Tibial nerve (tissue), 4 donors: ENCODE measurements at regions not wholly inside any gene's neighbourhood (a gene's known extent, or its start where the extent isn't known, plus 50 kb on each side); places are given as distances from the start of the nearest gene placed in this dataset.

Source experiments
- DNase-seq, 2 donors: peaks; one replicate each; pipeline ENCODE4 v3.0.0-alpha.2; 2019; ENCODE audit warnings: low spot score in 2 of 2
- H3K27ac ChIP-seq, 4 donors: fragments of 200-600 bp; sonication (generic) in 3 of 4; one replicate each; pipeline ENCODE4 v1.5.1; 2017 to 2019; ENCODE audit warnings: mild to moderate bottlenecking in 1 of 4
- H3K27me3 ChIP-seq, 2 donors: fragments of 200-600 bp; sonication (generic) in 1 of 2; one replicate each; pipeline versions ENCODE4 v1.5.1 to v1.6.0; 2017 to 2019
- H3K36me3 ChIP-seq, 3 donors: fragments of 200-600 bp; sonication (generic); one replicate each; pipeline ENCODE4 v1.5.1; 2018 to 2019
- H3K4me1 ChIP-seq, 4 donors: fragments of 200-600 bp; sonication (generic) in 3 of 4; one replicate each; pipeline ENCODE4 v1.5.1; 2017 to 2019
- H3K4me3 ChIP-seq, 4 donors: fragments of 200-600 bp; sonication (generic) in 3 of 4; one replicate each; pipeline ENCODE4 v1.5.1; 2017 to 2019; ENCODE audit warnings: mild to moderate bottlenecking in 1 of 4, moderate library complexity in 1 of 4
- H3K9me3 ChIP-seq, 4 donors: fragments of 200-600 bp; sonication (generic) in 3 of 4; one replicate each; pipeline ENCODE4 v1.5.1; 2017 to 2019
- EP300 ChIP-seq, 2 donors: sonication (generic); formaldehyde crosslinking; IDR thresholded peaks; one replicate each; pipeline ENCODE4 v1.6.1; 2017; ENCODE audit warnings: antibody characterized with exemption in 2 of 2, mild to moderate bottlenecking in 1 of 2
- POLR2A ChIP-seq, 2 donors: fragments of 450-650 bp; IDR thresholded peaks; one replicate each; pipeline ENCODE4 v1.6.1; 2017; ENCODE audit warnings: antibody characterized with exemption in 2 of 2, mild to moderate bottlenecking in 2 of 2, moderate library complexity in 2 of 2
- WGBS, 2 donors: methylation state at CpG; one replicate each; pipeline ENCODE4 v1.1.5; 2018; 5-methylcytosine and 5-hydroxymethylcytosine counted together
- TF ChIP-seq, protein P1 (sequence below), 5 experiments: fragments of 200-600 bp in 3 of 5; fragments of 450-650 bp in 2 of 5; sonication (generic) in 3 of 5; IDR thresholded peaks; one replicate each; pipeline ENCODE4 v1.5.1; 2016 to 2019; ENCODE audit warnings: antibody characterized with exemption in 5 of 5, mild to moderate bottlenecking in 3 of 5, moderate library complexity in 2 of 5

DNA sequence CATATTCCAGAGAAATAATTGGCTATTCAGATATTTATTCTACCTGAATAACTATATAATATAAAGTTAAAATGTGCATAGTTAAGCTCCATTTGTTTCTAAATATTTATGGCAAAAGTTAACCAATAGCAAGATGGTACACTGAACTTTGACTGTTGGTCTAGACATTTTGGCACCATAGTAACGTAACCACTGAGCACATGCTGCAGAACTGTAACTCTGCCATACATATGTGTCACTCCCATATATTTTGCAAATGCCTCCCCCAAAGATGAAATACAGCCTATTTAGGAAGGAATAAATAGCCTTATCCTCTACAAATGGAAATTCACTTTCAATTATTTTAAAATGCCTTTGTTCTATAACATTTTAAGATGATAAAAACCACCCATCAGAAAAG lies 424.9 kb downstream of the CENPC start:
- no peaks in the 10 kb centered on the region for H3K9me3 ChIP-seq
- WGBS, 2 donors, result 73 to 84% methylated on average over 1 of the region's 1 CpG
- H3K4me3 ChIP-seq, result no peak overlapping the region
- H3K27me3 ChIP-seq, result no peaks in the 10 kb centered on the region
- no peaks in the 10 kb centered on the region for H3K36me3 ChIP-seq
- TF ChIP-seq, protein P1, sequence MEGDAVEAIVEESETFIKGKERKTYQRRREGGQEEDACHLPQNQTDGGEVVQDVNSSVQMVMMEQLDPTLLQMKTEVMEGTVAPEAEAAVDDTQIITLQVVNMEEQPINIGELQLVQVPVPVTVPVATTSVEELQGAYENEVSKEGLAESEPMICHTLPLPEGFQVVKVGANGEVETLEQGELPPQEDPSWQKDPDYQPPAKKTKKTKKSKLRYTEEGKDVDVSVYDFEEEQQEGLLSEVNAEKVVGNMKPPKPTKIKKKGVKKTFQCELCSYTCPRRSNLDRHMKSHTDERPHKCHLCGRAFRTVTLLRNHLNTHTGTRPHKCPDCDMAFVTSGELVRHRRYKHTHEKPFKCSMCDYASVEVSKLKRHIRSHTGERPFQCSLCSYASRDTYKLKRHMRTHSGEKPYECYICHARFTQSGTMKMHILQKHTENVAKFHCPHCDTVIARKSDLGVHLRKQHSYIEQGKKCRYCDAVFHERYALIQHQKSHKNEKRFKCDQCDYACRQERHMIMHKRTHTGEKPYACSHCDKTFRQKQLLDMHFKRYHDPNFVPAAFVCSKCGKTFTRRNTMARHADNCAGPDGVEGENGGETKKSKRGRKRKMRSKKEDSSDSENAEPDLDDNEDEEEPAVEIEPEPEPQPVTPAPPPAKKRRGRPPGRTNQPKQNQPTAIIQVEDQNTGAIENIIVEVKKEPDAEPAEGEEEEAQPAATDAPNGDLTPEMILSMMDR (IDR thresholded peaks at IDR 0.05), result no peak
- TF ChIP-seq EP300 (IDR thresholded peaks at IDR 0.05) (no peak), POLR2A (IDR thresholded peaks at IDR 0.05) (no peak)
- no peak for DNase-seq
- no peak overlapping the region for H3K27ac ChIP-seq
- no peaks in the 10 kb centered on the region for H3K4me1 ChIP-seq

DNA sequence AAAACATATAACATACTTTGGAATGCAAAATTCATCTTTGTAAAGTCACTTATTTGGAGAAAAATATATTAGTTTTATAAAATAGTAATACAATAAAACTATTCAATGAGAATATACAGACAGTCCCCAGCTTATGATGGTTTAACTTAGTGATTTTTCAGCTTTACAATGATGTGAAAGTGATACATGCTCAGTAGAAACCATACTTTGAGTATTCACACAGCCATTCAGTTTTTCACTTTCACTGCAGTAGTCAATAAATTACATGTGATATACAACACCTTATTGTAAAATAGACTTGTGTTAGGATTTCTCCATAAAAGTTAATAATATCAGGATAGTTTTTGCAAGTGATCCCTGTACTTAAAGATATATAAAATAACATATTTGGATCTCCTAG lies 436.0 kb downstream of the CENPC start:
- TF ChIP-seq EP300 (IDR thresholded peaks at IDR 0.05) (no peak), POLR2A (IDR thresholded peaks at IDR 0.05) (no peak)
- TF ChIP-seq, protein P1 (IDR thresholded peaks at IDR 0.05), result no peak
- H3K4me1 ChIP-seq, result no peaks in the 10 kb centered on the region
- DNase-seq, result no peak
- no peaks in the 10 kb centered on the region for H3K27me3 ChIP-seq
- H3K27ac ChIP-seq, result no peak overlapping the region
- no peaks in the 10 kb centered on the region for H3K9me3 ChIP-seq
- no peaks in the 10 kb centered on the region for H3K36me3 ChIP-seq
- H3K4me3 ChIP-seq, result no peak overlapping the region

DNA sequence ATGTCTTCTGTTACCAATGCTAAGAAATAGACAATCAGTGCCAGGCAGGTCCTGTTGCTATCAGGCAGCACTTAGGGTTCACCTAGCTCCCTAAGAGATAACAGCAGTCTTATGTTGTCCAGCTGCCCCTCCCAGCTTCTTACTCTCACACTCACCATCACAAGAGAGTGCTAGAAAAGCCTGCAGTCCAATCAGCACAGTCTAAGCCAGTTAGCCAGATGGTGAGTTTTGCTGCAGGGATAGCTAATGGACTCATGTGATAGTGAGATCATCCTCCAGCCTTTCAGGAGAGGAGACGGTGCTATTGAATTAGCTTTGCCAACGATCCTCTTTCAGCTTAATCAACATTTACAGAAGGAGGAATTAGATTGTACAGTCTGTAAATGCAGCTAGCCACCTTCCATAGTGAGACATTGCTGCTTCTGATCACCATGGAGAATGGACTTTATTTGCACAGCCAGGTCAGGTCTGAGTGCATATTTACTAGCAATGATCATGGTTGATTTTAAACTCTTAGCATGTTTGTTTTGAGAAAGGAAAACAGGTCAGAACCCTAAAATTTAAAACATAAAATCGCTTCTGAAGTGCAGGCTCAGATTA lies 438.3 kb downstream of the CENPC start:
- H3K36me3 ChIP-seq, result no peaks in the 10 kb centered on the region
- H3K27me3 ChIP-seq, result no peaks in the 10 kb centered on the region
- DNase-seq, result no peak
- TF ChIP-seq EP300 (IDR thresholded peaks at IDR 0.05) (no peak), POLR2A (IDR thresholded peaks at IDR 0.05) (no peak)
- TF ChIP-seq, protein P1 (IDR thresholded peaks at IDR 0.05), result no peak
- no peak overlapping the region for H3K27ac ChIP-seq
- whole genome bisulfite sequencing, 2 donors, result 36 to 38% methylated on average over 3 of the region's 3 CpGs
- H3K4me1 ChIP-seq, result peaks cover 0 to 6% (median 0%) of the 10 kb centered on the region in 4 donors
- no peaks in the 10 kb centered on the region for H3K9me3 ChIP-seq
- H3K4me3 ChIP-seq, result no peak overlapping the region

DNA sequence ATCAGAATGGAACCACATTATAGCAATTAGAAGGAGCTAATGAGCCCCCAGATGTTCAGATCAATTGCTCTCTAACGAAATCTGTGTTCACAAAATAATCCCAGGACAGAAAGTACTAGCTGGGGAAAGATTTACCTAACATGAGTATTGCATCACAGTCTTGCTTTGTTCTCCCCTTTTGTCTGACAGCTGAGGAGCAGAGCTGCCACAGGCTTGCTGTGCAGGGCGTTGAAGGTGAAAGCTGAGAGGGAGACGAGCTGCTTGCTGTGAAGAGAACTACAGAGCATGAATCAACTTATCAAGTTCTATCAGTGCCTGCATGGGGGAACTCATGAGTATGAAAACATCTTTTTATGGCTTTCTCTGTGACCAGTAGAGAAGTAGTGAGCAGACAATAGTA lies 441.2 kb downstream of the CENPC start:
- Histone ChIP-seq H3K27ac (no peak overlapping the region), H3K4me1 (peaks cover 0 to 6% (median 0%) of the 10 kb centered on the region in 4 donors), H3K27me3 (no peaks in the 10 kb centered on the region), H3K36me3 (no peaks in the 10 kb centered on the region), H3K4me3 (no peak overlapping the region), H3K9me3 (no peaks in the 10 kb centered on the region)
- no peak for DNase-seq
- TF ChIP-seq POLR2A (IDR thresholded peaks at IDR 0.05) (no peak), EP300 (IDR thresholded peaks at IDR 0.05) (no peak)
- TF ChIP-seq, protein P1 (IDR thresholded peaks at IDR 0.05), result no peak
- 67 to 73% methylated on average over 3 of the region's 3 CpGs for WGBS, 2 donors

DNA sequence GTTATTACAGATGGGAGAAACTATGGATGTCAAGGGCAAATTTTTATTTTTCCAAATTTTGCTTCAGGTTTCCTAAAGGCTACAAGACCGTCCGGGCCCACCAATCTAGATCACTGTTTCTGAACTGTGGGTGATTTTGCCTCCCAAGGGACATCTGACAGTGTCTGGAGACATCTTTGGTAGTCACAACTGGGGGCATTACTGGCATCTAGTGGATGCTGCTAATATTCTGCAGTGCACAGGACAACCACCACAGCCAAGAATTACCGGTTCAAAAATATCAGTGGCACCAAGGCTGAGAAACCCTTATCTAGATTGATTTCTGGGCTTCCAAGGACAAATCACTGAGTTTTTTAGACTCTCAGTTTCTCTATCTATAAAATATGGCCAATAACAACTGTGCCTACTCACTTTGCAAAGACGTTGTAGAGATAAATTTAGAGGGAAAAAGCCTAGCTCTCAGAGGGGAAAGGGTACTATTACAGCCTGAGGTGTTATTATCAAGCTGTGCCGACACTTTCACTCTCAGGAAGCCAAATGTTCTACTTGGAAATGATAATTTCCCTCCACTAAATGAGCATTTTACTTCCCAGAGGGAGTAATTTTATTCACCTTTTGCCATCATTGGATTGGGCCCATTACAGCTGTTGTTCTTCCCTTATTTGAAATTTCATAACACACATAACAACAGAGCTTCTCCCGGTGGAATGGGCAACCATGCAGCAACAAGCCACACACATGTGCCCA lies 442.1 kb downstream of the CENPC start:
- TF ChIP-seq EP300 (IDR thresholded peaks at IDR 0.05), result no peak
- no peak for TF ChIP-seq POLR2A (IDR thresholded peaks at IDR 0.05)
- TF ChIP-seq, protein P1 (IDR thresholded peaks at IDR 0.05), result no peak
- H3K4me1 ChIP-seq, result peaks cover 0 to 6% (median 0%) of the 10 kb centered on the region in 4 donors
- DNase-seq, result no peak

More for the DNA sequence above, 442.1 kb downstream of the CENPC start:
- Histone ChIP-seq H3K4me3 (no peak overlapping the region), H3K9me3 (no peaks in the 10 kb centered on the region), H3K27ac (no peak overlapping the region), H3K36me3 (no peaks in the 10 kb centered on the region), H3K27me3 (no peaks in the 10 kb centered on the region)
- 65 to 69% methylated on average over 6 of the region's 6 CpGs for WGBS, 2 donors
